RCC 7860 (cell line): ENCODE measurements at regions not wholly inside any gene's neighbourhood (a gene's known extent, or its start where the extent isn't known, plus 50 kb on each side); places are given as distances from the start of the nearest gene placed in this dataset.
"Not testable (repeated sequence)": the region's sequence is repeated elsewhere in the genome, so short reads cannot be mapped to it uniquely, and the experiment has no call there.

Experiments
- DNase-seq: peaks from one replicate; pipeline ENCODE4 v3.0.0-alpha.2; 2015; ENCODE audit warnings: low spot score
- FAIRE-seq: peaks from 2 replicates; lab custom pipeline; 2012; peaks lifted over from hg19 to GRCh38; lab: Jason Lieb, UNC

- FAIRE-seq, DNase-seq: not testable (repeated sequence)
Observed at GRCh38 chr21:6126976-6127732, 4394.2 kb upstream of the TPTE start.

GRCh38 chr21:6130734-6131133 lies 4390.6 kb upstream of the TPTE start:
- FAIRE-seq, DNase-seq: not testable (repeated sequence)

- FAIRE-seq, DNase-seq: not testable (repeated sequence)
Observed at GRCh38 chr21:6133373-6133772, 4388.0 kb upstream of the TPTE start.

- DNase-seq, result not testable (repeated sequence)
Observed at GRCh38 chr21:6133852-6134630, 4387.3 kb upstream of the TPTE start.

GRCh38 chr21:6136732-6137131 lies 4384.7 kb upstream of the TPTE start:
- not testable (repeated sequence) for FAIRE-seq, DNase-seq

More at GRCh38 chr21:6133852-6134630, 4387.3 kb upstream of the TPTE start:
- FAIRE-seq, result not testable (repeated sequence)

- not testable (repeated sequence) for FAIRE-seq, DNase-seq
Observed at GRCh38 chr21:6138244-6139136, 4382.9 kb upstream of the TPTE start.

GRCh38 chr21:6139331-6139730 lies 4382.1 kb upstream of the TPTE start:
- FAIRE-seq, DNase-seq: not testable (repeated sequence)

GRCh38 chr21:6139862-6140261 lies 4381.5 kb upstream of the TPTE start:
- FAIRE-seq, DNase-seq: not testable (repeated sequence)

- not testable (repeated sequence) for FAIRE-seq
Observed at GRCh38 chr21:6140467-6141137, 4380.8 kb upstream of the TPTE start.

GRCh38 chr21:6141138-6141474 lies 4380.3 kb upstream of the TPTE start:
- not testable (repeated sequence) for DNase-seq, FAIRE-seq

More at GRCh38 chr21:6140467-6141137, 4380.8 kb upstream of the TPTE start:
- DNase-seq, result not testable (repeated sequence)

GRCh38 chr21:6153154-6153553 lies 4368.2 kb upstream of the TPTE start:
- DNase-seq, FAIRE-seq: not testable (repeated sequence)

GRCh38 chr21:6154524-6155320 lies 4366.7 kb upstream of the TPTE start:
- not testable (repeated sequence) for FAIRE-seq, DNase-seq

GRCh38 chr21:6156712-6157389 lies 4364.5 kb upstream of the TPTE start:
- not testable (repeated sequence) for FAIRE-seq, DNase-seq

GRCh38 chr21:6157515-6157914 lies 4363.9 kb upstream of the TPTE start:
- not testable (repeated sequence) for FAIRE-seq

GRCh38 chr21:6158171-6158570 lies 4363.2 kb upstream of the TPTE start:
- DNase-seq, FAIRE-seq: not testable (repeated sequence)

More at GRCh38 chr21:6157515-6157914, 4363.9 kb upstream of the TPTE start:
- not testable (repeated sequence) for DNase-seq
